SK-N-SH treated with all-trans-retinoic acid at 6 μM for 48 hours (cell line): ENCODE measurements at regions not wholly inside any gene's neighbourhood (a gene's known extent, or its start where the extent isn't known, plus 50 kb on each side); places are given as distances from the start of the nearest gene placed in this dataset.
"Not testable (repeated sequence)": the region's sequence is repeated elsewhere in the genome, so short reads cannot be mapped to it uniquely, and the experiment has no call there.

ENCODE experiments used
- CREB5 ChIP-seq: fragments of 250-450 bp; sonication (Bioruptor Pico); IDR thresholded peaks from 2 replicates; pipeline ENCODE4 v1.5.1; 2020; ENCODE audit warnings: low read depth, mild to moderate bottlenecking, moderate library complexity
- PATZ1 ChIP-seq: fragments of 250-450 bp; sonication (Bioruptor Pico); IDR thresholded peaks from 2 replicates; pipeline ENCODE4 v1.8.0; 2020; ENCODE audit warnings: mild to moderate bottlenecking, moderate library complexity, borderline replicate concordance
- PPARA ChIP-seq: fragments of 250-450 bp; sonication (Bioruptor Pico); IDR thresholded peaks from 2 replicates; pipeline ENCODE4 v1.5.0; 2020; ENCODE audit warnings: mild to moderate bottlenecking, borderline replicate concordance
- TSHZ2 ChIP-seq: fragments of 250-450 bp; sonication (Bioruptor Pico); IDR thresholded peaks from 2 replicates; pipeline ENCODE4 v1.5.0; 2020; ENCODE audit warnings: mild to moderate bottlenecking, moderate library complexity
- ZFP30 ChIP-seq: fragments of 450-650 bp; formaldehyde crosslinking; IDR thresholded peaks from 2 replicates; pipeline ENCODE4 v1.5.0; 2022; ENCODE audit warnings: mild to moderate bottlenecking, moderate library complexity

GRCh38 chr22:23451452-23452230, 128.4 kb downstream of the IGLL1 start:
- not testable (repeated sequence) for TF ChIP-seq PPARA (CRISPR knock-in tag); TSHZ2 (CRISPR knock-in tag); PATZ1 (CRISPR knock-in tag); ZFP30; CREB5
